ENCODE measurements at regions not wholly inside any gene's neighbourhood (a gene's known extent, or its start where the extent isn't known, plus 50 kb on each side); places are given as distances from the start of the nearest gene placed in this dataset.

DNA sequence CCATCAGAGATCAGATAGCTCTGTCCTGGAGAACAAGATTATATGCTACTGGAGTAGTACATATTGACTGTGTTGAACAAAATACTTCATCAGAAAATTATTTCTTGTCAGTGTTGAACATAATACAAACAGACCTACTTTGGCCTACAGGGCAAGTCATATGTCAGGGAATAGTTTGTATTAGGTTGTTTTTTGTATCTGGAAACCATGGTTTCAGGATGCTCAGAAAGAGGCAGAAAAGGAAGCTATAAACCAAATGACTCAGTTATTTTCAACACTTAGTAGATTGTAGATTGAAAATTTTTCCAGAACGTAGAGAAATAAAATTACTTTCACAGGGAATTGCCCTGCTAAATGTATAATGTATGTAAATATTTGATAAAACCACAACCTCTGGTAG lies 198.4 kb downstream of the CYB561 start:
- TF ChIP-seq CTCF (IDR thresholded peaks at IDR 0.05; ENCODE audit: low read length): no peak
- no peak for TF ChIP-seq EZH2 (IDR thresholded peaks at IDR 0.05; ENCODE audit: borderline replicate concordance, low read length)
